Stimulated activated effector memory CD8-positive, alpha-beta T cell treated with anti-CD3 and anti-CD28 coated beads, Interleukin-12 subunit alpha, Interleukin-12 subunit beta, amount 100 ng/mL, for 72 hours (primary cell): ENCODE measurements at regions not wholly inside any gene's neighbourhood (a gene's known extent, or its start where the extent isn't known, plus 50 kb on each side); places are given as distances from the start of the nearest gene placed in this dataset.
A peak's percentile ranks its signal among the peaks of the same experiment; 100 is the strongest.

Source experiments
- ATAC-seq: fragments of 150-1000 bp; cut with Tn5 transposase; 2 replicates; pipeline ENCODE4 v1.10.0; 2021
- DNase-seq, 2 donors: peaks; one replicate each; pipeline ENCODE4 v3.0.0; 2021 to 2022; ENCODE audit warnings: low spot score in 2 of 2
- H3K27ac Mint-ChIP-seq: one replicate; pipeline ENCODE4 v1.8.0; 2022; ENCODE audit warnings: mild to moderate bottlenecking, mixed read lengths
- H3K36me3 Mint-ChIP-seq: one replicate; pipeline ENCODE4 v1.8.0; 2022; ENCODE audit warnings: mild to moderate bottlenecking, mixed read lengths
- H3K4me1 Mint-ChIP-seq: one replicate; pipeline ENCODE4 v1.8.0; 2022; ENCODE audit warnings: mixed read lengths
- H3K4me3 Mint-ChIP-seq: one replicate; pipeline ENCODE4 v1.8.0; 2022; ENCODE audit warnings: mild to moderate bottlenecking, mixed read lengths
- H3K9me3 Mint-ChIP-seq: one replicate; pipeline ENCODE4 v1.8.0; 2022; ENCODE audit warnings: mixed read lengths

GRCh38 chr12:88371416-88372183 lies 208.7 kb downstream of the KITLG start:
- Mint-ChIP-seq H3K36me3 (no peaks in the 10 kb centered on the region), H3K4me3 (no peak overlapping the region), H3K27ac (no peak overlapping the region), H3K9me3 (peaks cover 2% of the 10 kb centered on the region), H3K4me1 (peaks cover 7% of the 10 kb centered on the region)
- DNase-seq (no peak), ATAC-seq (no peak)

- no peaks in the 10 kb centered on the region for H3K9me3 Mint-ChIP-seq
- H3K36me3 Mint-ChIP-seq: no peaks in the 10 kb centered on the region
- H3K4me1 Mint-ChIP-seq: no peaks in the 10 kb centered on the region
- no peak for DNase-seq
- H3K4me3 Mint-ChIP-seq: no peak overlapping the region
- H3K27ac Mint-ChIP-seq: no peak overlapping the region
- peak; percentile 26 for ATAC-seq
Measured at GRCh38 chr12:88375306-88376305, 204.7 kb downstream of the KITLG start.

- H3K36me3 Mint-ChIP-seq: no peaks in the 10 kb centered on the region
- no peak overlapping the region for H3K27ac Mint-ChIP-seq
- no peaks in the 10 kb centered on the region for H3K4me1 Mint-ChIP-seq
- ATAC-seq (no peak), DNase-seq (no peak)
- no peaks in the 10 kb centered on the region for H3K9me3 Mint-ChIP-seq
- no peak overlapping the region for H3K4me3 Mint-ChIP-seq
Measured at GRCh38 chr12:88377973-88378372, 202.3 kb downstream of the KITLG start.

GRCh38 chr12:88381466-88381865 lies 198.8 kb downstream of the KITLG start:
- Mint-ChIP-seq H3K4me3 (no peak overlapping the region), H3K4me1 (no peaks in the 10 kb centered on the region)

GRCh38 chr12:88383405-88383804 lies 196.9 kb downstream of the KITLG start:
- Mint-ChIP-seq H3K4me1 (no peaks in the 10 kb centered on the region), H3K36me3 (no peaks in the 10 kb centered on the region), H3K27ac (no peak overlapping the region), H3K9me3 (no peaks in the 10 kb centered on the region), H3K4me3 (no peak overlapping the region)
- no peak for ATAC-seq
- DNase-seq: no peak

More at GRCh38 chr12:88381466-88381865, 198.8 kb downstream of the KITLG start:
- Mint-ChIP-seq H3K36me3 (no peaks in the 10 kb centered on the region), H3K9me3 (no peaks in the 10 kb centered on the region), H3K27ac (no peak overlapping the region)
- ATAC-seq (no peak), DNase-seq (no peak)

GRCh38 chr12:88388566-88389540 lies 191.4 kb downstream of the KITLG start:
- Mint-ChIP-seq H3K4me1 (no peaks in the 10 kb centered on the region), H3K9me3 (no peaks in the 10 kb centered on the region), H3K4me3 (no peak overlapping the region), H3K27ac (no peak overlapping the region), H3K36me3 (no peaks in the 10 kb centered on the region)
- DNase-seq: no peak
- ATAC-seq: no peak

- Mint-ChIP-seq H3K4me3 (no peak overlapping the region), H3K4me1 (no peaks in the 10 kb centered on the region), H3K27ac (no peak overlapping the region), H3K9me3 (no peaks in the 10 kb centered on the region), H3K36me3 (no peaks in the 10 kb centered on the region)
- DNase-seq (no peak), ATAC-seq (no peak)
Measured at GRCh38 chr12:88390811-88391210, 189.5 kb downstream of the KITLG start.

- no peaks in the 10 kb centered on the region for H3K9me3 Mint-ChIP-seq
- no peak overlapping the region for H3K27ac Mint-ChIP-seq
- DNase-seq (no peak), ATAC-seq (peak; percentile 65)
- H3K4me1 Mint-ChIP-seq: no peaks in the 10 kb centered on the region
- no peak overlapping the region for H3K4me3 Mint-ChIP-seq
- H3K36me3 Mint-ChIP-seq: no peaks in the 10 kb centered on the region
Measured at GRCh38 chr12:88391556-88391955, 188.7 kb downstream of the KITLG start.

- Mint-ChIP-seq H3K4me1 (no peaks in the 10 kb centered on the region), H3K9me3 (no peaks in the 10 kb centered on the region), H3K36me3 (no peaks in the 10 kb centered on the region), H3K4me3 (no peak overlapping the region), H3K27ac (no peak overlapping the region)
- DNase-seq: no peak
- peak; percentile 45 for ATAC-seq
Measured at GRCh38 chr12:88393017-88393767, 187.1 kb downstream of the KITLG start.

- H3K4me3 Mint-ChIP-seq: no peak overlapping the region
- DNase-seq (no peak), ATAC-seq (no peak)
- no peaks in the 10 kb centered on the region for H3K9me3 Mint-ChIP-seq
- H3K36me3 Mint-ChIP-seq: no peaks in the 10 kb centered on the region
- no peak overlapping the region for H3K27ac Mint-ChIP-seq
- H3K4me1 Mint-ChIP-seq: no peaks in the 10 kb centered on the region
Measured at GRCh38 chr12:88398031-88398430, 182.2 kb downstream of the KITLG start.

GRCh38 chr12:88399811-88400210 lies 180.5 kb downstream of the KITLG start:
- H3K27ac Mint-ChIP-seq: no peak overlapping the region
- no peak for DNase-seq
- no peaks in the 10 kb centered on the region for H3K4me1 Mint-ChIP-seq
- H3K36me3 Mint-ChIP-seq: no peaks in the 10 kb centered on the region
- no peak overlapping the region for H3K4me3 Mint-ChIP-seq
- no peak for ATAC-seq
- H3K9me3 Mint-ChIP-seq: no peaks in the 10 kb centered on the region

- H3K4me3 Mint-ChIP-seq: no peak overlapping the region
- no peaks in the 10 kb centered on the region for H3K9me3 Mint-ChIP-seq
- H3K36me3 Mint-ChIP-seq: no peaks in the 10 kb centered on the region
- ATAC-seq (no peak), DNase-seq (no peak)
- no peak overlapping the region for H3K27ac Mint-ChIP-seq
- H3K4me1 Mint-ChIP-seq: no peaks in the 10 kb centered on the region
Measured at GRCh38 chr12:88400302-88400701, 180.0 kb downstream of the KITLG start.

- Mint-ChIP-seq H3K9me3 (no peaks in the 10 kb centered on the region), H3K4me3 (no peak overlapping the region), H3K36me3 (no peaks in the 10 kb centered on the region), H3K4me1 (no peaks in the 10 kb centered on the region), H3K27ac (no peak overlapping the region)
- no peak for ATAC-seq
- DNase-seq: no peak
Measured at GRCh38 chr12:88401155-88401554, 179.1 kb downstream of the KITLG start.

GRCh38 chr12:88406905-88407304 lies 173.4 kb downstream of the KITLG start:
- Mint-ChIP-seq H3K27ac (no peak overlapping the region), H3K4me1 (no peaks in the 10 kb centered on the region), H3K4me3 (no peak overlapping the region), H3K36me3 (no peaks in the 10 kb centered on the region), H3K9me3 (no peaks in the 10 kb centered on the region)
- no peak for DNase-seq
- ATAC-seq: no peak
